ENCODE measurements at regions not wholly inside any gene's neighbourhood (a gene's known extent, or its start where the extent isn't known, plus 50 kb on each side); places are given as distances from the start of the nearest gene placed in this dataset.

DNA sequence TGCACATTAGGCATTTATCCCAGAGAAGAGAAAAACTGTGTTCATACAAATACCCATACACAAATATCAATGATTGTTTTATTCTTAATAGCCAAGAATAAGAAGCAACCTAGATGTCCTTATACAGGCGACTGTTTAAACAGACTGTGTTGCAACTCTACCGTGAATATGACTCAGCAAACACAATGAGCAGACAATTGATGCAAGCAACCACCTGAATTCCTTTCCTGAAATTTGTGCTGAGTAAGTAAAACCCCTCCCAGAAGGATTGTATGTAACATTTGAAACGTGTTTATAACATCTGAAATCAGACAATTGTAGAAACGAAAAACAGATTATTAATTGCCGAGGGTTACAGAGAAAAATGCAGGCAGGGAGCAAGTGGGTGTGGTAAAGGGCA, 621.9 kb upstream of the SOX11 start:
- Histone ChIP-seq H4K20me1 (ENCODE audit: insufficient read depth) (no peaks in the 10 kb centered on the region), H3K9me3 (ENCODE audit: low read depth) (no peaks in the 10 kb centered on the region), H3F3A (ENCODE audit: insufficient read depth) (no peaks in the 10 kb centered on the region), H3K4me2 (ENCODE audit: unreplicated experiment) (no peak overlapping the region), H3K79me2 (ENCODE audit: insufficient read depth) (no peaks in the 10 kb centered on the region), H3K9ac (no peak overlapping the region), H3K27me3 (replicated peaks; ENCODE audit: insufficient read depth) (no peaks in the 10 kb centered on the region), H3K4me1 (ENCODE audit: insufficient read depth) (no peaks in the 10 kb centered on the region), H3K4me3 (no peak overlapping the region), H2AFZ (no peak overlapping the region), H3K36me3 (ENCODE audit: low read depth) (no peaks in the 10 kb centered on the region), H3K9me2 (ENCODE audit: insufficient read depth) (no peaks in the 10 kb centered on the region), H3K27ac (no peak overlapping the region)
- TF ChIP-seq EZH2phosphoT487 (IDR thresholded peaks at IDR 0.05; ENCODE audit: insufficient read depth, low read depth) (no peak), EZH2 (IDR thresholded peaks at IDR 0.05; ENCODE audit: insufficient read depth, poor library complexity, severe bottlenecking) (no peak)
- no peak for DNase-seq
- in situ Hi-C loops (cut with MboI) = no loop called here
- 19 to 23% methylated on average over 5 of the region's 5 CpGs for WGBS, 2 experiments (ENCODE audit: low coverage in 1 of 2, low lambda C conversion rate in 2 of 2, missing lambda C conversion rate in 2 of 2)

DNA sequence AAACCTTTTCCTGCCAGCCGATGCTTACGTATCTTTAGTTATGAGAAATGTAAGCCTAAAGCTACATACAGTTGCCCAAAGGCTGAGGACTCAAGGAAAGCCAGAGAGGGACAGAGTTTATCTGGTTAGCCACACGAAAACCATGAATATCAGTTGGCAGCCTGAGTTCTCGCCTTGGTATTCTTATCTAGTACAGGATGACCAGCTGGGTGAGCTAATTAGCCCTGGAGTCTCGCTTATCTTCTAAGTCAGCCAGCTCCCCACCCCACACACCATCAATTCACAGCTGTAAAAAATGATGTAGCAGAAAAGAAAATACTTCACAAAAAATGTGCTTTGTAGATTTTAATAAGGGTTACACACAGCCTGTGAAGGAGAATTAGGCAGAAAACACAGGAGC, 617.5 kb upstream of the SOX11 start:
- H3K9ac ChIP-seq = no peak overlapping the region
- H3K27me3 ChIP-seq (replicated peaks; ENCODE audit: insufficient read depth) = no peaks in the 10 kb centered on the region
- no peaks in the 10 kb centered on the region for H3K79me2 ChIP-seq (ENCODE audit: insufficient read depth)

DNA sequence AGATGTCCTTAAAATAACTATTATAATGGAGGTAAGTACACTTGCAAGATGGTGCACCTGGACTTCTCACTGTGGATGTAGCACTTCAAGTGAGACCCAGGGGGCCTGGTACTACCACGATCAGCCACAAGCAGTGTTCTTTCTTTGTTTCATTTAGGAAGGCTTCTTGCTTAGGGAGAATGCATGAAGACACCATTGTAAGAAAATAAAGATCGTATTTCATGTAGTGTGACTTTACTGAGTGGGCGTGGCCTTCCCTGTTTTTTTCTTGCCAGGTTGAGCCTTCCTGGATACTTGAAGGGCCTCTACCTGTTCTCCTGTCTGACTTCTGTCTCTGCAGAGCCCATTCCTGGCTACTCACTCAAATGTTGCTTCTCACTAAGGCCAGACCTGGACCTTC, 615.6 kb upstream of the SOX11 start:
- Histone ChIP-seq H3K9me3 (ENCODE audit: low read depth) (no peaks in the 10 kb centered on the region), H3K4me1 (ENCODE audit: insufficient read depth) (no peaks in the 10 kb centered on the region), H2AFZ (no peak overlapping the region), H4K20me1 (ENCODE audit: insufficient read depth) (no peaks in the 10 kb centered on the region), H3K27me3 (replicated peaks; ENCODE audit: insufficient read depth) (no peaks in the 10 kb centered on the region), H3K9ac (no peak overlapping the region), H3K4me3 (no peak overlapping the region), H3F3A (ENCODE audit: insufficient read depth) (no peaks in the 10 kb centered on the region), H3K36me3 (ENCODE audit: low read depth) (no peaks in the 10 kb centered on the region), H3K9me2 (ENCODE audit: insufficient read depth) (no peaks in the 10 kb centered on the region), H3K79me2 (ENCODE audit: insufficient read depth) (no peaks in the 10 kb centered on the region), H3K27ac (no peak overlapping the region), H3K4me2 (ENCODE audit: unreplicated experiment) (no peak overlapping the region)
- WGBS, 2 experiments (ENCODE audit: low coverage in 1 of 2, low lambda C conversion rate in 2 of 2, missing lambda C conversion rate in 2 of 2) = 17 to 32% methylated on average over 3 of the region's 3 CpGs
- in situ Hi-C loops (cut with MboI) = no loop called here
- no peak for DNase-seq
- TF ChIP-seq EZH2 (IDR thresholded peaks at IDR 0.05; ENCODE audit: insufficient read depth, poor library complexity, severe bottlenecking) (no peak), EZH2phosphoT487 (IDR thresholded peaks at IDR 0.05; ENCODE audit: insufficient read depth, low read depth) (no peak)

More for the DNA sequence above, 617.5 kb upstream of the SOX11 start:
- Histone ChIP-seq H2AFZ (no peak overlapping the region), H3F3A (ENCODE audit: insufficient read depth) (no peaks in the 10 kb centered on the region), H4K20me1 (ENCODE audit: insufficient read depth) (no peaks in the 10 kb centered on the region), H3K27ac (no peak overlapping the region), H3K4me3 (no peak overlapping the region), H3K4me1 (ENCODE audit: insufficient read depth) (no peaks in the 10 kb centered on the region), H3K9me3 (ENCODE audit: low read depth) (no peaks in the 10 kb centered on the region), H3K36me3 (ENCODE audit: low read depth) (no peaks in the 10 kb centered on the region), H3K9me2 (ENCODE audit: insufficient read depth) (no peaks in the 10 kb centered on the region), H3K4me2 (ENCODE audit: unreplicated experiment) (no peak overlapping the region)
- in situ Hi-C loops (cut with MboI) = no loop called here
- DNase-seq = no peak
- 19 to 20% methylated on average over 5 of the region's 5 CpGs for WGBS, 2 experiments (ENCODE audit: low coverage in 1 of 2, low lambda C conversion rate in 2 of 2, missing lambda C conversion rate in 2 of 2)
- TF ChIP-seq EZH2 (IDR thresholded peaks at IDR 0.05; ENCODE audit: insufficient read depth, poor library complexity, severe bottlenecking) (no peak), EZH2phosphoT487 (IDR thresholded peaks at IDR 0.05; ENCODE audit: insufficient read depth, low read depth) (no peak)

DNA sequence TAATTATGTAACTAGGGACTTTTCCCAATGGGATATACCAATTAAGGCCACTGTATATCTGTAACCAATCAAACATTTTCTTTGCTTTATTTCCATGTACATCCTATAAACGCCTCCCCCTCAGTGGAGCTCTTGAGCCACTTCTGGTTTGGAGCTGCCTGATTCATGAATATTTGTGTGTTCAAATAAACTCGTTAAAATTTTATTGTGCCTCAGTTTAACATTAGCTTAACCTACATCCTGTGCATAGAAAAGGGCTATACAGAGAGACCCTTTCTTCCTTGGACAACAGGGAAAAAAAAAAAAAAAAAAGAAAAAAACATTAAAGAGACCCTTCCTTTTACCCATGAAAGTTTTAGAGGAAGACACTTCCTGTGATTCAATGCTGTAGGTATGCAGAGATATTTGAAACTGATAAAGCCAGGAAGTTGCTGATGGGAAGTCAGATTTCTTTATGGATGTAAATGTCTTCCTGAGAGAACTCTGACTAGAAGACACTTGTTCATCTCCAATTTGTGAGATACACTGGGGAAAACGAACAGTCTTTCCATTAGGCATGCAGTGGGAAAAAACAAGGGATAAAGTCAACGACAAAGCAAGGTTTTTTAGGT, 614.6 kb upstream of the SOX11 start:
- Histone ChIP-seq H3K79me2 (ENCODE audit: insufficient read depth) (no peaks in the 10 kb centered on the region), H3F3A (ENCODE audit: insufficient read depth) (no peaks in the 10 kb centered on the region), H3K9ac (no peak overlapping the region), H3K36me3 (ENCODE audit: low read depth) (no peaks in the 10 kb centered on the region), H3K9me3 (ENCODE audit: low read depth) (no peaks in the 10 kb centered on the region), H3K4me2 (ENCODE audit: unreplicated experiment) (no peak overlapping the region), H3K4me3 (no peak overlapping the region), H3K27ac (no peak overlapping the region), H2AFZ (no peak overlapping the region), H4K20me1 (ENCODE audit: insufficient read depth) (no peaks in the 10 kb centered on the region), H3K27me3 (replicated peaks; ENCODE audit: insufficient read depth) (no peaks in the 10 kb centered on the region), H3K9me2 (ENCODE audit: insufficient read depth) (no peaks in the 10 kb centered on the region), H3K4me1 (ENCODE audit: insufficient read depth) (no peaks in the 10 kb centered on the region)
- TF ChIP-seq EZH2 (IDR thresholded peaks at IDR 0.05; ENCODE audit: insufficient read depth, poor library complexity, severe bottlenecking) (no peak), EZH2phosphoT487 (IDR thresholded peaks at IDR 0.05; ENCODE audit: insufficient read depth, low read depth) (no peak)
- WGBS, 2 experiments (ENCODE audit: low coverage in 1 of 2, low lambda C conversion rate in 2 of 2, missing lambda C conversion rate in 2 of 2) = 21 to 25% methylated on average over 4 of the region's 4 CpGs
- no peak for DNase-seq
- in situ Hi-C loops (cut with MboI) = no loop called here

DNA sequence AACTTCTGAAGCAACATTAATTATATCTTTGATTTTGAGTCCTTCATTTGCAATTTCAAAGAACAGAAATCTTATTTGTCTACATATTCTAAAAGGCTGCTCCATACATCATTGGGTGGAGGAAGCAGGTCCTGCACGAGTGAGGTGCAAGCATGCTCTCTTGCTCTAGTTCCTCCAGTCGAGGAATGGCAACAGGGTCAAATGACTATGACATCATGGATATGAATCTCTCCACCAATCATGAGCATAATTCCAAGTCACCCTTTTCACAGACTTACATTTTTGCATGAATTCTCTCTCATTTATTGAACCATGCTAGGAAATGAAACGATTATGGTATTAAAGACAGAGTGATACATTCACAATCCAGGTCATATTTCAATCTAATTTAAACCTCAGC, 608.8 kb upstream of the SOX11 start:
- Histone ChIP-seq H3K79me2 (ENCODE audit: insufficient read depth) (no peaks in the 10 kb centered on the region), H4K20me1 (ENCODE audit: insufficient read depth) (no peaks in the 10 kb centered on the region), H3K9me3 (ENCODE audit: low read depth) (no peaks in the 10 kb centered on the region), H3F3A (ENCODE audit: insufficient read depth) (no peaks in the 10 kb centered on the region), H3K9me2 (ENCODE audit: insufficient read depth) (no peaks in the 10 kb centered on the region), H3K27me3 (replicated peaks; ENCODE audit: insufficient read depth) (no peaks in the 10 kb centered on the region), H3K27ac (no peak overlapping the region), H3K4me1 (ENCODE audit: insufficient read depth) (no peaks in the 10 kb centered on the region), H3K4me3 (no peak overlapping the region), H2AFZ (no peak overlapping the region), H3K36me3 (ENCODE audit: low read depth) (no peaks in the 10 kb centered on the region), H3K4me2 (ENCODE audit: unreplicated experiment) (no peak overlapping the region), H3K9ac (no peak overlapping the region)
- WGBS, 2 experiments (ENCODE audit: low coverage in 1 of 2, low lambda C conversion rate in 2 of 2, missing lambda C conversion rate in 2 of 2) = 6 to 7% methylated on average over 3 of the region's 3 CpGs
- DNase-seq = no peak
- TF ChIP-seq EZH2 (IDR thresholded peaks at IDR 0.05; ENCODE audit: insufficient read depth, poor library complexity, severe bottlenecking) (no peak), EZH2phosphoT487 (IDR thresholded peaks at IDR 0.05; ENCODE audit: insufficient read depth, low read depth) (no peak)
- in situ Hi-C loops (cut with MboI) = no loop called here

Data from GM23248 (cell line).